ENCODE measurements at regions not wholly inside any gene's neighbourhood (a gene's known extent, or its start where the extent isn't known, plus 50 kb on each side); places are given as distances from the start of the nearest gene placed in this dataset.

DNA sequence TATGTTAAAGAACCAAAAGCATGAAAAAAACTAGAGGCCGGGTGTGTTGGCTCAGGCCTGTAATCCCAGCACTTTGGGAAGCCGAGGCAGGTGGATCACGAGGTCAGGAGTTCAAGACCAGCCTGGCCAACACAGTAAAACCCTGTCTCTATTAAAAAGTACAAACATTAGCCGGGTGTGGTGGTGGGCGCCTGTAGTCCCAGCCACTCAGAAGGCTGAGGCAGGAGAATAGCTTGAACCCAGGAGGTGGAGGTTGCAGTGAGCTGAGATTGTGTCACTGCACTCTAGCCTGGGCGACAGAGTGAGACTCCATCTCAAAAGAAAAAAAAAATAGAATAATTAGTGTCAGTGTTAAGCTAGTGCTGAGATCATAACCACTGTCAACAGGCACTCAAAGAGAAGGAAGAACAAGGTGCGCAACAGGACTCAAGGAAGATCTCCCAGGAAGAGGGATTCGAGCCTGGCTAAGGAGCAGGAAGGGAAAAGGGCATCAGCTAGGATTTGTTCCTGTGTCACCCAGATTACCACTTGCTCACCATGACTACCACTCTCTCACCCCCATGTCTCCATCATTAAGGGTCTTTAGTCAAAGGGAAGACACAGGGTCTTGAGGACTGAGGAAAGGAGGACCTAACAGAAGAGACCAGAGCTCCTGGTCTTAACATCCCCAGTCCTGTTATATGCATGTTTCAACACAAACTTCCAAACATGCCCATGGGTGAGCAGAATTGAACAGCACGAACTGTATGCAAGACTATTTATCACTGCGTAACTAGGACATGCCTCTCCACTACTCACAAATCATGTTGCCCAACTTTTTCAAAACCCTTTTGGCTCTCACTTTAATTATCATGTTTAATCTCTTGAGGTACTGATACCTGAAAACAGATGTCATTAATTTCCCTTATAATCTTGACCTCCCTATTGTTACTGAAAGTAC is 88.3 kb upstream of the PLEKHM1 start:
- ChIA-PET POLR2A (interaction anchor here (0.5 kb wide), 1 partner anchor 402 kb away, joined by 7 read pairs; no protein-coding TSS in a partner anchor), CTCF (interaction anchor here (0.6 to 1.1 kb wide), 4 partner anchors 14 to 253 kb away, joined by 3 to 4 read pairs (median 4); no protein-coding TSS in a partner anchor)
- Histone ChIP-seq H3K9me3 (ENCODE audit: control insufficient read depth, insufficient read depth, low read depth, low read length) (no peaks in the 10 kb centered on the region), H3K4me1 (ENCODE audit: control insufficient read depth, insufficient read depth, low read length) (peaks cover 37% of the 10 kb centered on the region), H3K36me3 (ENCODE audit: control insufficient read depth in 2 of 2, insufficient read depth in 1 of 2, low read length in 2 of 2) (peaks cover 10 to 14% of the 10 kb centered on the region in 2 experiments; a peak in 2 of 3 replicates), H3K4me3 (ENCODE audit: low read depth, low read length) (no peak overlapping the region), H3K27ac (ENCODE audit: extremely low read depth, low read depth, low read length) (no peak overlapping the region)
- TF ChIP-seq, protein P1, sequence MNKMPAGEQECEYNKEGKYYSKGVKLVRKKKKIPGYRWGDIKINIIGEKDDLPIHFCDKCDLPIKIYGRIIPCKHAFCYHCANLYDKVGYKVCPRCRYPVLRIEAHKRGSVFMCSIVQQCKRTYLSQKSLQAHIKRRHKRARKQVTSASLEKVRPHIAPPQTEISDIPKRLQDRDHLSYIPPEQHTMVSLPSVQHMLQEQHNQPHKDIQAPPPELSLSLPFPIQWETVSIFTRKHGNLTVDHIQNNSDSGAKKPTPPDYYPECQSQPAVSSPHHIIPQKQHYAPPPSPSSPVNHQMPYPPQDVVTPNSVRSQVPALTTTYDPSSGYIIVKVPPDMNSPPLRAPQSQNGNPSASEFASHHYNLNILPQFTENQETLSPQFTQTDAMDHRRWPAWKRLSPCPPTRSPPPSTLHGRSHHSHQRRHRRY (tag by site-specific recombination; IDR thresholded peaks at IDR 0.05): no peak
- TF ChIP-seq ZNF121 (tag by site-specific recombination; IDR thresholded peaks at IDR 0.05): peak; percentile 74; the same call in 1 of the 2 replicates
- TF ChIP-seq SCRT2 (tag by site-specific recombination; IDR thresholded peaks at IDR 0.05): peak; percentile 91
- no peak for TF ChIP-seq ZNF221 (tag by site-specific recombination; IDR thresholded peaks at IDR 0.05; ENCODE audit: borderline replicate concordance)
- no peak for TF ChIP-seq ZXDB (tag by site-specific recombination; IDR thresholded peaks at IDR 0.05)
- TF ChIP-seq ZNF600 (tag by site-specific recombination; IDR thresholded peaks at IDR 0.05): peak; percentile 88
- TF ChIP-seq PRDM1 (tag by site-specific recombination; IDR thresholded peaks at IDR 0.05): 0 out of 2 replicates have a peak, but pooled peaks have one; percentile 3
- TF ChIP-seq, protein P2, sequence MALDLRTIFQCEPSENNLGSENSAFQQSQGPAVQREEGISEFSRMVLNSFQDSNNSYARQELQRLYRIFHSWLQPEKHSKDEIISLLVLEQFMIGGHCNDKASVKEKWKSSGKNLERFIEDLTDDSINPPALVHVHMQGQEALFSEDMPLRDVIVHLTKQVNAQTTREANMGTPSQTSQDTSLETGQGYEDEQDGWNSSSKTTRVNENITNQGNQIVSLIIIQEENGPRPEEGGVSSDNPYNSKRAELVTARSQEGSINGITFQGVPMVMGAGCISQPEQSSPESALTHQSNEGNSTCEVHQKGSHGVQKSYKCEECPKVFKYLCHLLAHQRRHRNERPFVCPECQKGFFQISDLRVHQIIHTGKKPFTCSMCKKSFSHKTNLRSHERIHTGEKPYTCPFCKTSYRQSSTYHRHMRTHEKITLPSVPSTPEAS (tag by site-specific recombination; IDR thresholded peaks at IDR 0.05): no peak
- TF ChIP-seq SCRT1 (tag by site-specific recombination; IDR thresholded peaks at IDR 0.05; ENCODE audit: borderline replicate concordance): 0 out of 2 replicates have a peak, but pooled peaks have one; percentile 22
- peak; percentile 32; the same call in 1 of the 2 replicates for TF ChIP-seq IKZF3 (tag by site-specific recombination; IDR thresholded peaks at IDR 0.05)
- 0 out of 2 replicates have a peak, but pooled peaks have one; percentile 4 for TF ChIP-seq ZNF423 (tag by site-specific recombination; IDR thresholded peaks at IDR 0.05)
- TF ChIP-seq ZSCAN16 (tag by site-specific recombination; IDR thresholded peaks at IDR 0.05): no peak
- TF ChIP-seq, protein P3, sequence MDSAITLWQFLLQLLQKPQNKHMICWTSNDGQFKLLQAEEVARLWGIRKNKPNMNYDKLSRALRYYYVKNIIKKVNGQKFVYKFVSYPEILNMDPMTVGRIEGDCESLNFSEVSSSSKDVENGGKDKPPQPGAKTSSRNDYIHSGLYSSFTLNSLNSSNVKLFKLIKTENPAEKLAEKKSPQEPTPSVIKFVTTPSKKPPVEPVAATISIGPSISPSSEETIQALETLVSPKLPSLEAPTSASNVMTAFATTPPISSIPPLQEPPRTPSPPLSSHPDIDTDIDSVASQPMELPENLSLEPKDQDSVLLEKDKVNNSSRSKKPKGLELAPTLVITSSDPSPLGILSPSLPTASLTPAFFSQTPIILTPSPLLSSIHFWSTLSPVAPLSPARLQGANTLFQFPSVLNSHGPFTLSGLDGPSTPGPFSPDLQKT (IDR thresholded peaks at IDR 0.05; ENCODE audit: borderline replicate concordance, low read depth, low read length): no peak
- peak; percentile 64; the same call in 1 of the 2 replicates for TF ChIP-seq ZNF660 (tag by site-specific recombination; IDR thresholded peaks at IDR 0.05)
- TF ChIP-seq ZNF501 (tag by site-specific recombination; IDR thresholded peaks at IDR 0.05): 0 out of 2 replicates have a peak, but pooled peaks have one; percentile 36
- TF ChIP-seq ZNF366 (tag by site-specific recombination; conservative IDR thresholded peaks at IDR 0.05): no peak

DNA sequence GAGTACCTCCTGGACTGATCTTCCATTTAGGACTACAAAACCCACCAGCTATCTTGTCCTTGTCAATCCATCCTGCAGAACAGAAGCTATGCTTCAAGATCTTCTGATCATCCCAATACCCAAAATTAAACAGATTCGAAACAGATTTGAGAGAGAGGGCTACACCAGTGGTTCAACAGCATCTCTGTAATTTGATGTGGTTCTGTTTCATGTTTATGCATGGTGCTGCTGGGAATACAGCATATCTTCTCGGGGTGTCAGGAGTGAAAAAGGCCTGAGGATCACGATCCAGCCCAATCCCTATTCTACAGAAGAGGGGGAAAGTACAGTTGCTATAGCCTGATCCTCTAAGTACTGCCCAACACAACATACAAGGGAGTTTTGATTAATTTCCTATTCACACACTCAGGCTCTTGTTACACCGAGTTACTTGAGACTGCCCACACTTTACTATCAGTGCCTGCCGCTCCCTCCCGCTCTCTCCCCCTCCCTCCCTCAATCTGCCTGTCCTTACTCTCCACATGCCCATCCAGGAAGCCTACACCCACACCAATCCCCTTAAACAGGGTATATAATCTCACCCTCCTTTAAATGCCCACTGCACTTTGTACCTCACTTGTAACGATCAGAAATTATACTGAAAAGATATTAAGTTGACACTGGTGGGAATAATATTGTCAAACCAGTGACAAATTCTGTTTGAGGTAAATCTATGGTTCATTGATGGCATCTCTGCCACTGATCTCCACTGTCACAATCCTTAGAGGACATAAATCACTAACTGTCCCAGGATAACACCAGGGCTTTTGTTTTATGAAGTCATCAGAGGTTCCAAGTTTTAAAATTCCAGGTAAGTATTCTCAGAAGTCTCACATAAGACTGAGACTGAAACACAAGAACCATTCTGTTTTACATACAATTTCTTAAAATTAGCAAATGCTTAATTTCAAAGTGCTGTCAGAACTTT is 89.3 kb upstream of the PLEKHM1 start:
- H3K9me3 ChIP-seq (ENCODE audit: control insufficient read depth, insufficient read depth, low read depth, low read length): no peaks in the 10 kb centered on the region
- H3K27ac ChIP-seq (ENCODE audit: extremely low read depth, low read depth, low read length): no peak overlapping the region; the same call in 1 of the 2 replicates
- POLR2A ChIA-PET: no interaction called here
- peaks cover 10 to 14% of the 10 kb centered on the region in 2 experiments; a peak in 2 of 3 replicates for H3K36me3 ChIP-seq (ENCODE audit: control insufficient read depth in 2 of 2, insufficient read depth in 1 of 2, low read length in 2 of 2)
- peaks cover 30% of the 10 kb centered on the region for H3K4me1 ChIP-seq (ENCODE audit: control insufficient read depth, insufficient read depth, low read length)
- H3K4me3 ChIP-seq (ENCODE audit: low read depth, low read length): no peak overlapping the region
- CTCF ChIA-PET: interaction anchor here (0.7 kb wide), 1 partner anchor 86 kb away, joined by 3 read pairs; no protein-coding TSS in a partner anchor
- TF ChIP-seq GFI1B (tag by site-specific recombination; IDR thresholded peaks at IDR 0.05) (no peak), WT1 (tag by site-specific recombination; IDR thresholded peaks at IDR 0.05) (peak; percentile 67; the same call in 1 of the 2 replicates), KLF1 (tag by site-specific recombination; IDR thresholded peaks at IDR 0.05) (peak; percentile 42), OSR2 (tag by site-specific recombination; IDR thresholded peaks at IDR 0.05) (0 out of 2 replicates have a peak, but pooled peaks have one; percentile 11), ZBTB1 (tag by site-specific recombination; IDR thresholded peaks at IDR 0.05) (no peak), ZNF292 (tag by site-specific recombination; IDR thresholded peaks at IDR 0.05; ENCODE audit: borderline replicate concordance, low read depth) (no peak), ZNF10 (tag by site-specific recombination; IDR thresholded peaks at IDR 0.05) (no peak; the same call in 1 of the 2 replicates), ZNF585B (tag by site-specific recombination; IDR thresholded peaks at IDR 0.05) (no peak), IKZF3 (tag by site-specific recombination; IDR thresholded peaks at IDR 0.05) (no peak), ZEB2 (tag by site-specific recombination; IDR thresholded peaks at IDR 0.05) (0 out of 2 replicates have a peak, but pooled peaks have one; percentile 57), ZFP69B (tag by site-specific recombination; IDR thresholded peaks at IDR 0.05) (0 out of 2 replicates have a peak, but pooled peaks have one; percentile 23)
- TF ChIP-seq, protein P4, sequence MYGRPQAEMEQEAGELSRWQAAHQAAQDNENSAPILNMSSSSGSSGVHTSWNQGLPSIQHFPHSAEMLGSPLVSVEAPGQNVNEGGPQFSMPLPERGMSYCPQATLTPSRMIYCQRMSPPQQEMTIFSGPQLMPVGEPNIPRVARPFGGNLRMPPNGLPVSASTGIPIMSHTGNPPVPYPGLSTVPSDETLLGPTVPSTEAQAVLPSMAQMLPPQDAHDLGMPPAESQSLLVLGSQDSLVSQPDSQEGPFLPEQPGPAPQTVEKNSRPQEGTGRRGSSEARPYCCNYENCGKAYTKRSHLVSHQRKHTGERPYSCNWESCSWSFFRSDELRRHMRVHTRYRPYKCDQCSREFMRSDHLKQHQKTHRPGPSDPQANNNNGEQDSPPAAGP (tag by site-specific recombination; IDR thresholded peaks at IDR 0.05): 0 out of 2 replicates have a peak, but pooled peaks have one; percentile 62

All from HEK293 (cell line).